HG03469 (cell line): ENCODE measurements at regions not wholly inside any gene's neighbourhood (a gene's known extent, or its start where the extent isn't known, plus 50 kb on each side); places are given as distances from the start of the nearest gene placed in this dataset.

Source experiments
- ATAC-seq: cut with Tn5 transposase; IDR thresholded peaks from one replicate; pipeline ENCODE4 v1.9.1; 2021; ENCODE audit warnings: mild to moderate bottlenecking, moderate library complexity, moderate number of reproducible peaks; ENCODE audit not compliant: unreplicated experiment

DNA sequence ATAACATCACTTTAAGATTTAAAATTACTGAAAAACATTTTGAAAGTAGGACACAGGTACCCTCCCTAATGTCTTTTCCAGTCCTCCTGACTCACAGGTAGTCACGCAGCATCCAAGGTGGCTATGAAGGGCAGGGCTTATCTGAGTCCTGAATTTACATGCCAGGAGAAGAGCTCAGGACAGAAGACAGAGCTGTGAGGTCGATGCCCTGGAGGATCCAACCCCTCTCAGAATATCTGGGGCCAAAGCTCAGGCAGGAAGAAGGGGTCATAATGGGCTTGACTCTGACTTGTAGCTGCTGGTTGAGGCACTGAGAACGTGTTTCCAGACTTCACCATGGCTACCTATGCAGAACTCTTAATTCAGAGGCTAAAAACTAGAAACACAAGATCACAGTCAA lies 177.5 kb downstream of the AASDH start:
- ATAC-seq: no peak

DNA sequence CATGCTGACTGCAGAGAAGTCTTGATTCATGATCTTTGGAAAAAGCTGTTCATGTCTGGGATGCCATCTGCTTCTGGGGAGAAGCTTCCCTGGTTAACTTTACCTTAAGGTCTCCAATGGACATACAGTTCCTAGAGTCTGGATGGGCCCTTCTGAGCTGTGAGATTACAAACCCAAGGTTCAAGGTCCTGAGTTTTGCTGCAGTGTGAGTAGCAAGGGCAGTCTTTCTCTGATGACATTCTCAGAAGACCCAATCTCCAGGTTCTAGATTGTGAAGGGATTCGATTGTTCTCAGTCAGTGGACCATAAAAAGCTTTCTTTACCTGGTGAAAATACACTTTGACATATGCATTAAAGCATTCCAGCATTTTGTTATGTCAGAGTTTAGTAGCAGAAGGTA lies 179.2 kb downstream of the AASDH start:
- ATAC-seq: no peak

DNA sequence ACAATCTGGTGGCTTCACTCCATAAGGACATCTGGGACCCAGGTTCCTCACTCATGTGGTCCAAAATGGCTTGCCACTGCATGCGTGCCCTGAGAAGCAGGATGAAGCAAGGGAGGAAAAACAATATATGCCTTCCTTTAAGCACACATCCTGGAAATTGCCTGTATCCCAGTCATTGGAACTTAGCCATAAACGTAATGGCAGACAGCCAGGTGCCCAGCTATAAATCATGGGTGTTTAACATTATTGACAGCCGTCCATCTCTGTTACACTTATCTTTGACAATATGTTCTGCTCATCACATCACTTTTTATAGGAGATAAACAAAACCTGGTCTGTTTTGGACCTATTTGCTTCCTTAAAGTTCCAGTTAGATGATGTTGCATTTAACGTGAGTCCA lies 181.0 kb downstream of the AASDH start:
- ATAC-seq: no peak

DNA sequence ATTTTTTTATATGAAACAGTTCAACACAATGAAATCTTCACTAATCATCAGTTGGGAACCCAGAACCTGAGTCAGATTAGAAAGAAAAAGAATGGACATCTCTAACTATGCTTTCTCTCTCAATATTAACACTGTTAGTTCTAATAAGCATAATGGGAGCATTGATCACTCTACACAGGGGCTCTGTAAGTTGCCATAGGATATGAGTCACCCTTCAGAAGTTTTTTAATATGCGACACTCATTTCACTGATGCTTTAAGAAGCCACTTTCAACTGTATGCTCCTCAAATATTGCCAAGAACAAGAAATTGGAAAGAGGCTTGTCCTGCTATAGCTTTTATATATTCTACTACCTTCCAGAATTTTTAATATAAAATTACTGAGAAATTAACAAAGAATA lies 187.0 kb downstream of the AASDH start:
- ATAC-seq: no peak

DNA sequence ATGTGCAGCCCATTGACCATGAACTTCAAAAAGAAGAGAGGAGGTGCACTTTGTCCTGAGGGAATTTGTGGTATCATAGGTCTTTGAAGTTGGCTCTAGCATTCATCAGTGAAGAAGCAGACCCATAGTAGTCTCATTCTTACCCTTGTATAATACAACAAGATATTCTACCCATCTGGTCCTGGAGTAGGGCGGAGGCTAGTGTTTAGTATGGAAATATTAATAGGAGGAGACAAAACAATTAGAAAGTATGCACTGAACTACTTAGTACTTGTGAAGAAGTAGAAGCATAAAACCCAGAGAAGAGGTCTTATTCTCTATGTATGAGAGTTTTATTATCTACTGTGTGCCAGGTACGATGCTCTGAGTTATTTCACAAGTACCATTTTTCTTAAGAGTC lies 189.0 kb downstream of the AASDH start:
- no peak for ATAC-seq

DNA sequence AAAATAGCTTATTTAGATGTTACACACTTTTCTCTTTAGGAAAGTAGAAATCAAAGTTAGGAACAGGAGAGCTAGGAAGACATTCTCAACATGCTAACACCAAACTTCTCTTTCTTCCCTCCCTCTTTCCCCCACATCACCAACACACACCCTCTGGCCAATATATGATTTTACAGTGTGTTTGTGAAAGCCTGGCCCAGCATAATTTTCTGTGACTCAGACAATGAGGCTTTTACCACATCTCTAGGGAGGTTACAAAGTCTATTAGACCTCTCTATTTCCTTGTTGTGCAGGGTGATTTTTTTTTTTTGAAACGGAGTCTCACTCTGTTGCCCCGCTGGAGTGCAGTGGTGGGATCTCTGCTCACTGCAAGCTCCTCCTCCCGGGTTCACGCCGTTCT lies 189.9 kb downstream of the AASDH start:
- ATAC-seq: no peak

DNA sequence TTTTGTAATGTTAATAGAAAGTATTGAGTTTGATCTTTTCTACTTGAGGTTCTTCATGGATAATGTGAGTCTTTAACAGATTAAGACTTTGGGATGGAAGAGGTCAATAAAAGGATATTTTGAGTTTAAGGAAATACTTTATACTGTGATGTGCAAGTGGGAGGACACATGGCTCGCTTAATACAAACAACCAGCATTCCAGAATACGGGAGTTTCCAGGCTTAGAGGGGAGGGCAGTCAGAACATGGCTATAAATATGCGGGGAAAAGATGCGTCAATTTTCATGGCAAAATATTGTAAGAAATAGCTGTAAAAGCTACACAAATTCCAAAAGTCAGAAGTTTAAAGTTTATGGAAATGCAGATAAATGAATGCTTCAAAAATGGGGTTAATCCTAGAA lies 192.3 kb downstream of the AASDH start:
- ATAC-seq: no peak

DNA sequence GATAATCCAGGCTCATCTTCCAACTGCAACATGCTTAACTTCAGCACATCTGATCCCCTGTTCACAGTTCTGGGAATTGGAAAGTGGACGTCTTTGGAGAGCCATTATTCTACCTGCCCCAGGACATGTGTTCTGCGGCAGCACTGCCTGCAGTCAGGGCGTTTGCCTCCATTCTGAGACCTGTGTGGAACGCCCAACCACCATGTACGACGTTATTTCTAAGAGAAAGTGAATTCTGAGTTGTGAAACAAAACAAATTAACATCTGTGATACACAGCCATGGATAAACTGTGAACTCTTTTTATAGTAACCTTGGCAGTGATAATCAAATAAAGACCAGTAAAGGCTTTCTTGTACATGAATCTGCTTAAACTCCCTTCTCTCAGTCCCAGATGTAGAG lies 195.8 kb downstream of the AASDH start:
- no peak for ATAC-seq

DNA sequence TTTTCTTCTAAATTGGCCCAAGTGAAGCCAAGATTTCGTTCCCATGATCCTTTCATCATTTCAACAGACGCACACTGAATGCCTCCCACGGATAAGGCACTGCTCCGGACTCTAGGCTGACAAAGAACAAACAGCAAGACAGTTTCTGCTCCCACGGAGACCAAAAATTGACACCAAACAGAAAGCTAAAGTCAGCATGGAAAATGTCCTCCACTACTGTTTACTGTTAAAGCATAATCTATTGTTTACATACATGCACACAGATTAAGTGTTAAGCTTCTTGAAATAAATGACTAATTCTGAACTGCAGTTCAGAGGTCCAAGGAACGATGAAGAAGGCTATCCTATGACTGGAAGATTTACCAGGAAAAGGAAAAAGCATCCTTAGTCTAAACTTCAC lies 199.6 kb downstream of the AASDH start:
- ATAC-seq: no peak

DNA sequence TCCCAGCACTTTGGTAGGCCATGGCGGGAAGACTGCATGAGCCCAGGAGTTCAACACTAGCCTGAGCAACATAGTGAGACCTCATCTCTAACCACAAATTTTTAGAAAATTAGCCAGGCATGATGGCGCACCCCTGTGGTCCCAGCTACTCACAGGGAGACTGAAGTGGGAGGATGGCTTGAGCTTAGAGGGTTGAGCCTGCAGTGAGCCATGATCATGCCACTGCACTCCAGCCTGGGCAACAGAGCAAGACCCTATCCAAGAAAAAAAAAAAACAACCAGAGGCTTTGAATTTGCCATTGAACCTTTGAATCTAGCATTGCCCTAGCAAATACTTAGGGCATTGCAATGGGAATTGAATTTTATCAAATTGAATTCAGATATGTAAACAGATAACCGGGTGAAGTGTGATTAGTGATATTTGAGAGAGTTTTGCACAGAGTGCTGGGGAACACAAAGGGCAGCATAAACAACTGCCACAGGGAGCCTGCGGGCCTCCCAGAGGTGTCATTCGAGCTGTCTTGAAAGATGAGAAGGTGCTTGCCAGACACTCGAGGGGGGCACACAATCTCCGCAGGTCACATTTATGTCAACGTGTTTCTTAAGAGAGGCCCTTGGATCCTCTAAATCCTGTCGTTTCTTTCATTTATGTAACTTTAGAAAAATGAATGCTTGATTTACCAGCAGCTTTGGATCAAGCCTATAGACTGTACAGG lies 200.3 kb downstream of the AASDH start:
- no peak for ATAC-seq

DNA sequence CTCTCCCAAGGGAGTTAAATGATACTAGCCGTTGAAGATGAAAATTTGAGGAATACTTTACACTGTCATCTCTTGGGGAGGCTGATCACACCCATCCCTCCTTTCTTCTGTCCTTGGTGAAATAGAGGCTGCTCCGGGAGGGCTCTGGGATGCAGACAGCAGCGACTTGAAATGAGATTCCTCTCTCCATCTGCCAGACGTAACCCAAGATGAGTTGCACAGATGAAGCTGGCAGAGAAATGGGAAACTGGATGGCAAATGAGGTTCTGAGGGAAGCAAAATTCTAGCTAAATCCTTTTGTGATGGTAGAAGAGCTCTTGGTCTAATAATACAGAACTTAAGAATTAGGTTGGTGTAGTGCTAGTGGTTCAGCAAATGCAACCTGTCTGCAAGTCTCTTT lies 201.4 kb downstream of the AASDH start:
- ATAC-seq: no peak

DNA sequence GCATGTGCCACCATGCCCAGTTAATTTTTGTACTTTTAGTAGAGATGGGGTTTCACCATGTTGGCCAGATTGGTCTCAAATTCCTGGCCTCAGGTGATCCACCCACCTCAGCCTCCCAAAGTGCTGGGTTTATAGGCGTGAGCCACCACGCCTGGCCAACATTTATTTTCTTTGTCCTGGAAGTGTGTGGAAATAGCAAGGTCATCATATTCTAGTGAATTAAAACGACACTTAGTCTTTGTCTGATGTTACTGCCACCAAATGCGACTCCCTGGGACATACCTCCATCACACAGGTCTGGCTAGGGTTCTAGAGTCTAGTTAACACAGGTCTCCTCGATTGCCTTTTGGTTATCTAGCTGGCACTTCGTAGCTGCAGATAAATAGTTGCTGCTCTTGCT lies 203.1 kb downstream of the AASDH start:
- ATAC-seq: no peak

DNA sequence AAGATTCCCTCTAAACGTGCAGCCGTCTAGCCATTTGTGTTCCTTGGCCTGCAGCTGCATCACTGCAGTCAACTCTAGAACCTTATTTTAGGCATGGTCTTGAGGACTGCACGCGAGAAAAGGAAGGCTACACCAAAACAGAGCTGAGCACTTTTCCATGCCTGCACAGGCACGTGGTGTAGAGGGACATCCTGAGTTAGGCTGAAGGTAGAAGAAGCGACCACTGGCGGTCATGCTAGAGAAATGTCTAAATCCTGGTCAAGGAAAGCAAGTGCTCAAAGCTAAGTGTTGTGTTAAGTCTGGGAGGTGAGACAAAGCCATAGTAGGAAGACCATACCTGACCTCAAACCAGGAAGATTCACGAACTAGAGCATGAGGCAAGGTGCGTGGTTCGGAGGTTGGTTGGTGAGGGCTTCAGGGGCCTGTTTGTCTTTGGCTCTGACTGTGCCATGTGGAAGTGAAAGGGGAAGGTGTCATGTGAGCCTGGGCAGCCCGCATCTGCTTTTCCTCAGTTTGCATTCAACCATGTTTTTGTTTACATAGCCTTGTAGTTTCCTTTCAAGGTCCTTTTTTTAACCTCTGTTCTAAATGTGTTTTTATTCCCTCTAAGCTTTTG lies 203.8 kb downstream of the AASDH start:
- ATAC-seq: no peak

DNA sequence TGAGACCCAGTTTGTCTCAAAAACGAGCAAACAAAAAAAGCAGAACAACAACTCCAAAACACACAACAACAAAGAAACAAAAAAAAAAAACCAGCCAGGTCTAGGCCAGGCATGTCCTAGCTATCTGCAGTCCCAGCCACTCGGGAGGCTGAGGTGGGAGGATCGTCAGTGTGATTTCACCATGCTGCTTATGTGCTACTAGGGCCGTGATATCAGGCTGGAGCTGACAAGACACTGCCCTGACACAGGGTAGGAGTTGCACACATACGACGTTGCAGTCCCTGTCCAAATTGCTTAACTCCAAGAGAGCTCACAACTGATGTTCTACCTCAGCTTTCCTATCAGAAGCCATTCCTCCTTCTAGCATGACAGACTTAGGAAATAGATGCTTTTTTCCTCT lies 204.9 kb downstream of the AASDH start:
- no peak for ATAC-seq

DNA sequence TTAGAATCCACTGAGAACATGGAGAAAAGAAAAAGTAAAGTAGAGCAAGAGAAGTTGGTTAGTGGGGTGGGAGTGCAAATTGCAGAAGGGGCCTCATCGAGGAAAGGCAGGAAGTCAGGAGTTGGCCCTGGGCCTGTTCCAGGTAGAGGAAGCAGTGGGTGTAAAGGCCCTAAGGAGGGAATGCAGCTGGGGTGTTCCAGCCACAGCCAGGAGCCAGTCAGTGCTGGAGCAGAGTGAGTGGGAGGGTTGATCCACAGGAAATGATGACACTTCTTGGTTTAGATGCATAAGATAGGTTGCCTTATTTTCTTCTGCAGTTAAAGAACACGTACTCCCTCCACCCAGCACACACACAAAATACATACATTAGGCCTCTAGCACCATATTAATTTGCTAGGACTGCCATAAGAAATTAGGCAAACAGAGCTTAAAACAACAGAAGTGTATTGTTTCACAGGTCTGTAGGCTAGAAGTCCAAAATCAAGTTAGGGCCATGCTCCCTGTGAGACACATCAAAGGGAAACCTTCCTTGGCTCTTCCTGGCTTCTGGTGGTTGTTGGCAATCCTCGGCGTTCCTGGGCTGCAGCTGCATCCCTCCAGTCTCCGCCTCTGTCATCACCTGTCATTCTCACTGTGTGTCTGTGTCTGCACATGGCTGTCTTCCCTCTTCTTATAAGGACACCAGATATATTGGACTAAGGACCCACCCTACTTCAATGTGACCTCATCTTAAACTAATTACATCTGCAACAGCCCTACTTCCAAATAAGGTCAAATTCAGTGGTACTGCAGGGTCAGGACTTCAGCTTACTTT lies 205.9 kb downstream of the AASDH start:
- ATAC-seq: no peak

DNA sequence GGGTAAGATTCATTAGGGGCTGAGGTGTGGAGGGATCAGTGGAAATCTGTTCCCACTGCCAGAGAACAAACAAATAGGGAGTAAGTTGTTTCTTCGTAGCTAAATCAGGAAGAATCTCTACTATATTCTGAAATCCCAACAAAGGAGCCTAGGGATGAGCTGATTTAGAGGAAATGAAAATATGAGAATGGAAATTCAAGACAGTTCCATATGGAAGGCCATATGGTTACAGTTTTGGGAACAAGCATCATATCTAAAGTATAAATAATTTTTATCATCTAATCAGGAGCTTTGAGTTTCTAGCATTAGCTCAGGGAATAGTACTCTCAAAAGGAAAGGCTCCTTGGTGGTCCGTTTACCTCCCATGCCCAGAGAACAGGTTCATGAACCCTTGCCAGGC lies 218.2 kb downstream of the AASDH start:
- no peak for ATAC-seq

DNA sequence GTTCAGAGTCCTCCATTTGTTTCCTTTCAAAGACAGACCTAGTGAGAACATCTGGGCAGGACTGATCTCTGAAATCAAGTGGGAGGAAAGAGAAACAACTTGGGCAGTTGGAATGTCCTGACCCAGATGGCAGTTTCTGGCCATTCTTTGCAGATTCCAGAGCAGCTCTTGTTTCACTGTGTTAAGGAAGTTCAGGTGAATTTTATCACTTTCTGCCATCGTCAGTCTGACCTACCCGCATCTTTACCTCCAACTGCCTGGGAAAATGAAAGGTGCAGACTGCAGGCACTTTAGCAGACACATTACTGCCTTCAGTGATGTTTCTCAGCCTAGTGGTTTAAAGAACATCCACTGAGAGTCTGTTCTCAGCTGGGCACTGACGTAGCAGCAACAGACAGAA lies 216.2 kb downstream of the CEP135 start:
- no peak for ATAC-seq

DNA sequence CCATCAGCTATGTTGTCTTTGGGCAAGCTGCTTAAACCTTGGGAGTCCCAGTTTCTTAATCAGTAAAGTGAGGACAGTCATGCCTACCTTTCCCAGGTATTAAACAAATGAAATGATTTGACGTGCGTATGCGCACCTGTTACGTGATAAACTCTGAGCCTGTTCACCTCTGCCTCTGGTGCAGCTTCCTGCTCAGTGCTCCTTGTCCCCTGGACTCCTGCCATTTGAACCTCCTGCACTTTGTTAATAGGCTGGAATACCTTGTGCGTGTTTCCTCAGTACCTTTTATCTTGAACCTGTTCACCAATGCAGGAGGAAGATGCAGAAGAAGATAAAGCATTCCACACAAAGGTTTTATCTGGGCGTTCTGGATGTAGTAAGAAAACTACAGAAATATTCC lies 211.9 kb downstream of the CEP135 start:
- no peak for ATAC-seq

DNA sequence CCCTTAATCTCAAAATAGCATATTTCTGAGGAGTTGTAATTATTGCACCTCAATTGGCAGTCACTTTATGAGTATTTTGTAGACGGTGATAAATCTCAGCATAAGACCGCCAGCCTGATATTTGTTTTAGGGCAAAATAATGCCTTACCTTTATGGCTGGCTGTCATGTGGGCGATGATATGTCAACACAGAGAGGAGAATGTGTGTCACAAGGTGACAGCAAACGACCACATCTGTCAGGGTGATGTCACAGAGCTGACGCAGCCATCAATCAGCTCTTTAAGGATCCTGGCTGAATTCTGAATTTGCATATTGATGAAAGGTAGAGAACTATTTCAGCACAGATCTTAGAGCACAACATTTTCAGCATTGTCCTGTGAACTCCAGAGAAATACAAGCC lies 209.7 kb downstream of the CEP135 start:
- no peak for ATAC-seq

DNA sequence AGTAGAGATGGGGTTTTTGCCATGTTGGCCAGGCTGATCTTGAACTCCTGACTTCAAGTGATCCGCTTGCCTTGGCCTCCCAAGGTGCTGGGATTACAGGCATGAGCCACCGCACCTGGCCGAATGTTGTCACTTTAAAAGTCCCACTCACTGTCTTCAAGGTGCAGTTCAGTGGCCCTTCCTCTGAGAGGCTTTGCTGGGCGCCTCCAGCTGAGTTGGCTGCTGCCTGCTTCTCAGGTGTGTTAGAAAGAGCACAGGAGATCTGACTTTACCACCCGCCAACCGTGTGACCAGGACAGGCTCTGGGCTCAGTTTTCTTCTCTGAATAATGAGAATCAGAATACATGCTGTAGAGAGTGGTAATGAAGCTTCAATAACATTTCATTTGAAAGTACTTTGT lies 207.4 kb downstream of the CEP135 start:
- ATAC-seq: no peak

DNA sequence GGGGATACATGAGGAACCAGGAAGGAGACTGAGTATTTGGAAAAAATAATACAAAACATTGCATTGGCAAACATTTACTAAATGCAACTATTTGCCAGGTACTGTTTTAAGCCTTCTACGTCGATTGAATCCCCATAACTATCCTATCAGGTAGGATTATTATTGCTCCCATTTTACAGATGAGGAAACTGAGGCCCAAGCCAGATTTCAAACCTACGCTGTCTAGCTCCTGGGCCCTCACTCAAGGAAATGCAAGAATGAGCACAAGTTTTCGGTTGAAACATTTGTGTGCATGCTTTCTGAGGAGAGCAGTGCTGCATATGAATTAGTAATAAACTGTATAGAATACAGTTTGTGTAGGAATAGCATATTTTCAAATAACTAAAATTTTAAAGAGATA lies 206.7 kb downstream of the CEP135 start:
- no peak for ATAC-seq

DNA sequence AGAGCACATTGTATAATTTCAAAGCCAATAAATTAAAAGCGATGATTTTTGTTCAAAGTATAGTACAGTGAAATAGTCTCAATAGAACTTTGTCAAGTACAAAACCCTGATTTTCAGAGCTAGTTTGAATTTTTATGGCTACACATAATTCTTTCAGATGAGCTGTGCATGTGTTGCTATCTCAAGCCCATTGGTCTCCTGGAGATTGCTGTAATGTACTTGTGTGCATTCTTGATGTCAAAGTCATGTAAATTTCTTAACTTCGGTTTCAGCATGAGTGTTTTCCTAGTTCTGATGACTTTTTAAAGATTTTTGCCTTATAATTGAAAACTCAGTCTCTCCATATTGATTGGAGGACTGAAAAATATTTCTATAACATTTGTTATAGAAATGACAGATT lies 200.8 kb downstream of the CEP135 start:
- ATAC-seq: no peak
